H1 (cell line): ENCODE measurements at regions not wholly inside any gene's neighbourhood (a gene's known extent, or its start where the extent isn't known, plus 50 kb on each side); places are given as distances from the start of the nearest gene placed in this dataset.

ENCODE experiments used
- CTCF ChIA-PET: fragments of 300-600 bp; sonication (Branson Sonifier 250); formaldehyde crosslinking; loops from one replicate; lab custom pipeline; 2021; ENCODE audit not compliant: partially characterized antibody; lab: Charles Lee
- POLR2A ChIA-PET: fragments of 300-600 bp; sonication (Branson Sonifier 250); formaldehyde crosslinking; loops from one replicate; lab custom pipeline; 2021; ENCODE audit warnings: inconsistent platforms; ENCODE audit not compliant: partially characterized antibody; lab: Charles Lee
- DNase-seq, 2 experiments: peaks; one replicate each; pipeline versions ENCODE4 v3.0.0 to v3.0.0-alpha.2; 2010 to 2022; ENCODE audit warnings: low spot score in 2 of 2, low read depth in 1 of 2, mixed read lengths in 1 of 2
- FAIRE-seq: peaks from 2 replicates; lab custom pipeline; 2011; peaks lifted over from hg19 to GRCh38; lab: Jason Lieb, UNC
- H2AFZ ChIP-seq: 2 replicates; pipeline ENCODE4 v1.8.1; 2012; ENCODE audit warnings: low read length, inconsistent platforms
- H2AK5ac ChIP-seq: 2 replicates; pipeline ENCODE4 v1.6.1; 2013; ENCODE audit warnings: low read depth, low read length
- H2BK120ac ChIP-seq: replicated peaks from 2 replicates; pipeline ENCODE3; 2013; ENCODE audit warnings: low read depth, low read length, inconsistent platforms
- H2BK12ac ChIP-seq: 2 replicates; pipeline ENCODE4 v1.6.1; 2013; ENCODE audit warnings: low read depth, low read length
- H2BK15ac ChIP-seq: 2 replicates; pipeline ENCODE4 v1.6.1; 2013; ENCODE audit warnings: low read length
- H2BK20ac ChIP-seq: 2 replicates; pipeline ENCODE4 v1.6.1; 2013; ENCODE audit warnings: low read length
- H2BK5ac ChIP-seq: 2 replicates; pipeline ENCODE4 v1.6.1; 2013; ENCODE audit warnings: low read depth, low read length
- H3K14ac ChIP-seq: 2 replicates; pipeline ENCODE4 v1.6.1; 2013; ENCODE audit warnings: inconsistent platforms; ENCODE audit not compliant: insufficient read length
- H3K18ac ChIP-seq: 2 replicates; pipeline ENCODE4 v1.6.1; 2013; ENCODE audit warnings: low read length; ENCODE audit errors: extremely low read depth
- H3K23ac ChIP-seq: 2 replicates; pipeline ENCODE4 v1.6.1; 2013; ENCODE audit warnings: inconsistent platforms; ENCODE audit not compliant: insufficient read length
- H3K23me2 ChIP-seq: 2 replicates; pipeline ENCODE4 v1.6.1; 2013; ENCODE audit warnings: low read depth, low read length
- H3K27ac ChIP-seq: 2 replicates; pipeline ENCODE4 v1.6.1; 2011; ENCODE audit warnings: low read depth, low read length, inconsistent platforms
- H3K27me3 ChIP-seq, 4 experiments: replicated peaks in 1 of 4; 1 replicate in 1 of 4; 2 replicates in 3 of 4; pipeline versions ENCODE4 v1.6.1 to v1.8.1; 2011 to 2013; ENCODE audit warnings: low read length in 3 of 4, mild to moderate bottlenecking in 3 of 4, inconsistent platforms in 2 of 4, mixed read lengths in 2 of 4, moderate library complexity in 1 of 4; ENCODE audit not compliant: control insufficient read depth in 3 of 4, insufficient read depth in 3 of 4; ENCODE audit errors: extremely low read depth in 1 of 4
- H3K36me3 ChIP-seq, 4 experiments: 2 replicates each; pipeline versions ENCODE4 v1.6.1 to v1.8.1; 2011 to 2013; ENCODE audit warnings: mild to moderate bottlenecking in 4 of 4, low read length in 3 of 4, moderate library complexity in 2 of 4, control low read depth in 1 of 4, inconsistent platforms in 1 of 4; ENCODE audit not compliant: insufficient read depth in 4 of 4, control insufficient read depth in 2 of 4
- H3K4ac ChIP-seq: replicated peaks from 2 replicates; pipeline ENCODE3; 2013; ENCODE audit warnings: low read length, low read depth, mixed read lengths, inconsistent platforms; ENCODE audit not compliant: insufficient read length
- H3K4me1 ChIP-seq, 4 experiments: replicated peaks in 1 of 4; 1 replicate in 1 of 4; 2 replicates in 3 of 4; pipeline versions ENCODE4 v1.6.1 to v1.8.1; 2011 to 2013; ENCODE audit warnings: low read length in 3 of 4, inconsistent platforms in 2 of 4, mixed read lengths in 1 of 4; ENCODE audit not compliant: insufficient read depth in 4 of 4, control insufficient read depth in 3 of 4
- H3K4me2 ChIP-seq, 2 experiments: 2 replicates each; pipeline versions ENCODE4 v1.6.1 to v1.8.1; 2011 to 2013; ENCODE audit warnings: low read depth in 2 of 2, low read length in 2 of 2, control low read depth in 1 of 2, inconsistent platforms in 1 of 2, mild to moderate bottlenecking in 1 of 2; ENCODE audit not compliant: insufficient read depth in 1 of 2
- H3K4me3 ChIP-seq, 4 experiments: fragments of 200-600, 300-600 bp in 1 of 4; sonication (generic), shearing (Covaris generic), sonication (Bioruptor Twin) in 1 of 4; 2 replicates each; pipeline versions ENCODE4 v1.5.1 to v1.8.1; 2011 to 2016; ENCODE audit warnings: low read length in 4 of 4, low read depth in 3 of 4, control low read depth in 2 of 4, inconsistent platforms in 2 of 4, mild to moderate bottlenecking in 2 of 4, mixed read lengths in 1 of 4, moderate library complexity in 1 of 4; ENCODE audit not compliant: insufficient read depth in 2 of 4; ENCODE audit errors: extremely low read depth in 1 of 4
- H3K56ac ChIP-seq: replicated peaks from 2 replicates; pipeline ENCODE3; 2013; ENCODE audit warnings: low read depth, mild to moderate bottlenecking, mixed read lengths, low read length, inconsistent platforms; ENCODE audit not compliant: insufficient read length
- H3K79me1 ChIP-seq: 2 replicates; pipeline ENCODE4 v1.6.1; 2013; ENCODE audit warnings: low read depth, low read length, control low read depth
- H3K79me2 ChIP-seq, 2 experiments: 2 replicates each; pipeline versions ENCODE4 v1.6.1 to v1.8.1; 2012 to 2013; ENCODE audit warnings: low read length in 2 of 2, mild to moderate bottlenecking in 2 of 2, inconsistent platforms in 1 of 2; ENCODE audit not compliant: insufficient read depth in 2 of 2, control insufficient read depth in 1 of 2
- H3K9ac ChIP-seq, 4 experiments: replicated peaks in 1 of 4; 1 replicate in 1 of 4; 2 replicates in 3 of 4; pipeline versions ENCODE4 v1.6.1 to v1.8.1; 2011 to 2013; ENCODE audit warnings: low read depth in 3 of 4, low read length in 3 of 4, control low read depth in 2 of 4, mild to moderate bottlenecking in 2 of 4, moderate library complexity in 2 of 4, inconsistent platforms in 1 of 4; ENCODE audit errors: extremely low read depth in 1 of 4
- H3K9me3 ChIP-seq, 2 experiments: 2 replicates each; pipeline versions ENCODE4 v1.6.1 to v1.8.1; 2012 to 2013; ENCODE audit warnings: mild to moderate bottlenecking in 2 of 2, moderate library complexity in 2 of 2, control low read depth in 1 of 2, inconsistent platforms in 1 of 2, low read depth in 1 of 2, low read length in 1 of 2, mixed read lengths in 1 of 2; ENCODE audit not compliant: insufficient read depth in 2 of 2
- H4K20me1 ChIP-seq, 2 experiments: replicated peaks in 1 of 2; 2 replicates each; pipeline versions ENCODE3 to v1.8.1; 2011 to 2013; ENCODE audit warnings: inconsistent platforms in 2 of 2, low read length in 2 of 2, mild to moderate bottlenecking in 1 of 2; ENCODE audit not compliant: insufficient read depth in 2 of 2, control insufficient read depth in 1 of 2
- H4K5ac ChIP-seq: 2 replicates; pipeline ENCODE4 v1.6.1; 2013; ENCODE audit warnings: low read length, low read depth, mixed read lengths, inconsistent platforms; ENCODE audit not compliant: insufficient read length
- H4K8ac ChIP-seq: 2 replicates; pipeline ENCODE4 v1.8.0; 2013; ENCODE audit warnings: mild to moderate bottlenecking, moderate library complexity, low read length, inconsistent platforms; ENCODE audit not compliant: insufficient read depth; ENCODE audit errors: extremely low read depth
- H4K91ac ChIP-seq: replicated peaks from 2 replicates; pipeline ENCODE3; 2013; ENCODE audit warnings: low read length, mixed read lengths, inconsistent platforms; ENCODE audit not compliant: insufficient read length
- BACH1 ChIP-seq: IDR thresholded peaks from 2 replicates; pipeline ENCODE4 v1.6.1; 2012; ENCODE audit warnings: low read length, improper control_type of control experiment
- EGR1 ChIP-seq: IDR thresholded peaks from 2 replicates; pipeline ENCODE4 v1.6.1; 2011; ENCODE audit warnings: low read depth, low read length, borderline replicate concordance
- KDM1A ChIP-seq: fragments of 200-600, 300-600 bp; sonication (generic); IDR thresholded peaks from 2 replicates; pipeline ENCODE4 v1.7.1; 2016; ENCODE audit warnings: mild to moderate bottlenecking, low read length, borderline replicate concordance
- POLR2AphosphoS5 ChIP-seq: IDR thresholded peaks from 2 replicates; pipeline ENCODE4 v1.6.1; 2011; ENCODE audit warnings: low read depth, low read length
- SP1 ChIP-seq: IDR thresholded peaks from 2 replicates; pipeline ENCODE4 v1.6.1; 2011; ENCODE audit warnings: low read depth, low read length
- TCF12 ChIP-seq: IDR thresholded peaks from 2 replicates; pipeline ENCODE4 v1.6.1; 2011; ENCODE audit warnings: low read depth, mild to moderate bottlenecking, low read length

DNA sequence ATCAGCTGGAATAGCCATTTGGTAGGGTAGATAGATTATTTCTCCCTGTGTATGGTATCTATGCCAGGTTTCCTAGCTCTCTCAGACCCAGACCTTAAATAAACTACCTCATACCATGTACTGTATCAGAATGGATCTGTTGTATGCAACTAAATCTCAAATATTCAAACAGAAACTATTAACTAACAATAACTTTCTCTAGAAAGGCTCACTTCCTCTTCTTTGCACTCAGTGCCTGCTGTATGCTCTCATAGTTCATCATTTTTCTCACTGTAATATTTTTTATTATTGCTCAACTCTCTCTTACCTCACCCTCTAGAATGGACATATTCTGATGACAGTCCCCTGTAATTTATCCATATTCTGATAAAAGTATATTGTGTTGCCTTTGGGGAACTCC, 182.4 kb downstream of the TOX3 start:
- Histone ChIP-seq H3K4ac (no peak overlapping the region), H3K4me2 (no peak overlapping the region), H3K23ac (no peak overlapping the region), H3K23me2 (no peaks in the 10 kb centered on the region), H4K20me1 (no peaks in the 10 kb centered on the region), H2AFZ (no peak overlapping the region), H2BK5ac (no peak overlapping the region), H2BK12ac (no peak overlapping the region), H3K4me3 (no peak overlapping the region), H2BK120ac (no peak overlapping the region), H3K4me1 (no peaks in the 10 kb centered on the region), H2BK20ac (no peak overlapping the region), H3K27ac (no peak overlapping the region), H3K9me3 (no peaks in the 10 kb centered on the region), H3K27me3 (no peaks in the 10 kb centered on the region), H3K18ac (no peak overlapping the region), H2AK5ac (no peak overlapping the region), H3K79me1 (no peaks in the 10 kb centered on the region), H3K14ac (no peak overlapping the region), H4K8ac (no peak overlapping the region), H4K5ac (no peak overlapping the region), H3K56ac (no peak overlapping the region), H3K9ac (no peak overlapping the region), H3K79me2 (no peaks in the 10 kb centered on the region), H4K91ac (no peak overlapping the region), H3K36me3 (no peaks in the 10 kb centered on the region), H2BK15ac (no peak overlapping the region)
- no peak for TF ChIP-seq POLR2AphosphoS5
- no peak for TF ChIP-seq KDM1A
- no peak for TF ChIP-seq TCF12
- TF ChIP-seq BACH1: no peak
- no peak for TF ChIP-seq SP1
- TF ChIP-seq EGR1: no peak
- DNase-seq: no peak
- ChIA-PET CTCF (no interaction called here), POLR2A (no interaction called here)
- no peak for FAIRE-seq
